ENCODE measurements at regions not wholly inside any gene's neighbourhood (a gene's known extent, or its start where the extent isn't known, plus 50 kb on each side); places are given as distances from the start of the nearest gene placed in this dataset.

DNA sequence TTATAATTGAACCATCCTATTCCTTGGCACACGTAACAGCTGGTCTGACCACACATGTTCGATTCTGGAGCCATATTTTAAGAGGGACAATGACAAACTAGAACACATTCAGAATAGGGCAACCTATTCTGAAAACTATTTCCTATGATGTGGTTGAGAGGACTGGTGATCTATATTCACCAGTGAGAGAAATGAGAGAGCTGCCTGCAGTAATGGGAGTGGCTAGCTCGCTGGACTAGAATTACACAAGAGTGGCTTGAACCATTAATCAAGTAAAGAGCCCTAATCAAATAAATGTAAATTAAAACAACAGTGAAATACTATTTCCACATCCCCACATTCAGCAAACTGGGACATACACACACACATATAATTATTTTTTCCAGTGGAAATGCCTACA, 55.3 kb upstream of the LY86 start:
- TF ChIP-seq EZH2phosphoT487 (IDR thresholded peaks at IDR 0.05; ENCODE audit: borderline replicate concordance, low read depth) (no peak), YY1 (IDR thresholded peaks at IDR 0.05; ENCODE audit: low read depth) (no peak), POLR2AphosphoS5 (IDR thresholded peaks at IDR 0.05; ENCODE audit: low read depth, low read length) (no peak), EP300 (IDR thresholded peaks at IDR 0.05; ENCODE audit: borderline replicate concordance in 1 of 2, low read depth in 1 of 2, low read length in 1 of 2) (no peak), NFIC (IDR thresholded peaks at IDR 0.05; ENCODE audit: borderline replicate concordance) (no peak), RFX5 (IDR thresholded peaks at IDR 0.05; ENCODE audit: low read length) (no peak), RCOR1 (IDR thresholded peaks at IDR 0.05; ENCODE audit: low read length) (no peak), MXI1 (IDR thresholded peaks at IDR 0.05; ENCODE audit: low read depth, low read length) (no peak), FOXJ3 (CRISPR knock-in tag; IDR thresholded peaks at IDR 0.05) (no peak), CHD2 (IDR thresholded peaks at IDR 0.05; ENCODE audit: low read length, partially characterized antibody) (no peak), RAD21 (IDR thresholded peaks at IDR 0.05; ENCODE audit: low read length) (no peak), FOXM1 (IDR thresholded peaks at IDR 0.05; ENCODE audit: low read depth) (no peak)
- TF ChIP-seq, protein P1, sequence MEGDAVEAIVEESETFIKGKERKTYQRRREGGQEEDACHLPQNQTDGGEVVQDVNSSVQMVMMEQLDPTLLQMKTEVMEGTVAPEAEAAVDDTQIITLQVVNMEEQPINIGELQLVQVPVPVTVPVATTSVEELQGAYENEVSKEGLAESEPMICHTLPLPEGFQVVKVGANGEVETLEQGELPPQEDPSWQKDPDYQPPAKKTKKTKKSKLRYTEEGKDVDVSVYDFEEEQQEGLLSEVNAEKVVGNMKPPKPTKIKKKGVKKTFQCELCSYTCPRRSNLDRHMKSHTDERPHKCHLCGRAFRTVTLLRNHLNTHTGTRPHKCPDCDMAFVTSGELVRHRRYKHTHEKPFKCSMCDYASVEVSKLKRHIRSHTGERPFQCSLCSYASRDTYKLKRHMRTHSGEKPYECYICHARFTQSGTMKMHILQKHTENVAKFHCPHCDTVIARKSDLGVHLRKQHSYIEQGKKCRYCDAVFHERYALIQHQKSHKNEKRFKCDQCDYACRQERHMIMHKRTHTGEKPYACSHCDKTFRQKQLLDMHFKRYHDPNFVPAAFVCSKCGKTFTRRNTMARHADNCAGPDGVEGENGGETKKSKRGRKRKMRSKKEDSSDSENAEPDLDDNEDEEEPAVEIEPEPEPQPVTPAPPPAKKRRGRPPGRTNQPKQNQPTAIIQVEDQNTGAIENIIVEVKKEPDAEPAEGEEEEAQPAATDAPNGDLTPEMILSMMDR (IDR thresholded peaks at IDR 0.05) = no peak
- TF ChIP-seq, protein P2, sequence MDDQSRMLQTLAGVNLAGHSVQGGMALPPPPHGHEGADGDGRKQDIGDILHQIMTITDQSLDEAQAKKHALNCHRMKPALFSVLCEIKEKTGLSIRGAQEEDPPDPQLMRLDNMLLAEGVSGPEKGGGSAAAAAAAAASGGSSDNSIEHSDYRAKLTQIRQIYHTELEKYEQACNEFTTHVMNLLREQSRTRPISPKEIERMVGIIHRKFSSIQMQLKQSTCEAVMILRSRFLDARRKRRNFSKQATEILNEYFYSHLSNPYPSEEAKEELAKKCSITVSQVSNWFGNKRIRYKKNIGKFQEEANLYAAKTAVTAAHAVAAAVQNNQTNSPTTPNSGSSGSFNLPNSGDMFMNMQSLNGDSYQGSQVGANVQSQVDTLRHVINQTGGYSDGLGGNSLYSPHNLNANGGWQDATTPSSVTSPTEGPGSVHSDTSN (IDR thresholded peaks at IDR 0.05) = no peak

All from SK-N-SH (cell line).